Gastroesophageal sphincter (tissue), 3 donors: ENCODE measurements at regions not wholly inside any gene's neighbourhood (a gene's known extent, or its start where the extent isn't known, plus 50 kb on each side); places are given as distances from the start of the nearest gene placed in this dataset.

Source experiments
- CTCF ChIP-seq, 4 experiments: fragments of 200-600 bp in 2 of 4; fragments of 450-650 bp in 2 of 4; sonication (generic) in 1 of 4; IDR thresholded peaks; one replicate each; pipeline ENCODE4 v1.5.1; 2017 to 2019; ENCODE audit warnings: antibody characterized with exemption in 4 of 4, mild to moderate bottlenecking in 2 of 4, moderate library complexity in 2 of 4
- EP300 ChIP-seq: sonication (generic); formaldehyde crosslinking; IDR thresholded peaks from one replicate; pipeline ENCODE4 v1.6.1; 2017; ENCODE audit warnings: antibody characterized with exemption, mild to moderate bottlenecking
- POLR2A ChIP-seq, 2 donors: fragments of 450-650 bp; IDR thresholded peaks; one replicate each; pipeline ENCODE4 v1.6.1; 2017; ENCODE audit warnings: antibody characterized with exemption in 2 of 2, mild to moderate bottlenecking in 2 of 2, moderate library complexity in 1 of 2
- POLR2AphosphoS5 ChIP-seq: sonication (generic); formaldehyde crosslinking; IDR thresholded peaks from one replicate; pipeline ENCODE4 v1.6.1; 2017; ENCODE audit warnings: antibody characterized with exemption

- TF ChIP-seq CTCF (IDR thresholded peaks at IDR 0.05) (no peak), POLR2AphosphoS5 (no peak), POLR2A (IDR thresholded peaks at IDR 0.05) (no peak), EP300 (no peak)
These were observed 290.7 kb downstream of the TCF7L2 start for GRCh38 chr10:113240736-113241135.
